ENCODE measurements at regions not wholly inside any gene's neighbourhood (a gene's known extent, or its start where the extent isn't known, plus 50 kb on each side); places are given as distances from the start of the nearest gene placed in this dataset.

- H3K4me3 ChIP-seq (ENCODE audit: low read length in 2 of 2), result no peak overlapping the region
- no peaks in the 10 kb centered on the region for H3K36me3 ChIP-seq (ENCODE audit: control insufficient read depth in 2 of 2, insufficient read depth in 2 of 2, low read length in 2 of 2)
- H3K9ac ChIP-seq (ENCODE audit: low read length in 2 of 2), result no peak overlapping the region
- H3K27me3 ChIP-seq (ENCODE audit: control insufficient read depth in 1 of 2, insufficient read depth in 2 of 2, low read length in 2 of 2), result peaks cover 0 to 12% of the 10 kb centered on the region in 2 donors
- no peak overlapping the region for H3K27ac ChIP-seq (ENCODE audit: low read length)
- H3K9me3 ChIP-seq (ENCODE audit: control insufficient read depth in 2 of 2, low read length in 2 of 2), result peaks cover 0 to 4% of the 10 kb centered on the region in 2 donors
- no peaks in the 10 kb centered on the region for H3K4me1 ChIP-seq (ENCODE audit: control insufficient read depth, insufficient read depth, low read length)
Observed at GRCh38 chr18:78912336-78912735, 67.3 kb upstream of the SALL3 start.

- H3K9me3 ChIP-seq (ENCODE audit: control insufficient read depth in 2 of 2, low read length in 2 of 2), result peaks cover 0 to 4% of the 10 kb centered on the region in 2 donors
- H3K4me1 ChIP-seq (ENCODE audit: control insufficient read depth, insufficient read depth, low read length), result no peaks in the 10 kb centered on the region
- H3K27me3 ChIP-seq (ENCODE audit: control insufficient read depth in 1 of 2, insufficient read depth in 2 of 2, low read length in 2 of 2), result peaks cover 0 to 12% of the 10 kb centered on the region in 2 donors
- no peaks in the 10 kb centered on the region for H3K36me3 ChIP-seq (ENCODE audit: control insufficient read depth in 2 of 2, insufficient read depth in 2 of 2, low read length in 2 of 2)
- H3K27ac ChIP-seq (ENCODE audit: low read length), result no peak overlapping the region
- H3K9ac ChIP-seq (ENCODE audit: low read length in 2 of 2), result no peak overlapping the region
- H3K4me3 ChIP-seq (ENCODE audit: low read length in 2 of 2), result no peak overlapping the region
Observed at GRCh38 chr18:78912844-78913243, 66.8 kb upstream of the SALL3 start.

- Histone ChIP-seq H3K9ac (ENCODE audit: low read length in 2 of 2) (no peak overlapping the region), H3K36me3 (ENCODE audit: control insufficient read depth in 2 of 2, insufficient read depth in 2 of 2, low read length in 2 of 2) (no peaks in the 10 kb centered on the region), H3K27me3 (ENCODE audit: control insufficient read depth in 1 of 2, insufficient read depth in 2 of 2, low read length in 2 of 2) (peaks cover 0 to 12% of the 10 kb centered on the region in 2 donors), H3K9me3 (ENCODE audit: control insufficient read depth in 2 of 2, low read length in 2 of 2) (peaks cover 0 to 4% of the 10 kb centered on the region in 2 donors), H3K4me1 (ENCODE audit: control insufficient read depth, insufficient read depth, low read length) (no peaks in the 10 kb centered on the region), H3K27ac (ENCODE audit: low read length) (no peak overlapping the region), H3K4me3 (ENCODE audit: low read length in 2 of 2) (no peak overlapping the region)
Observed at GRCh38 chr18:78913395-78913794, 66.2 kb upstream of the SALL3 start.

DNA sequence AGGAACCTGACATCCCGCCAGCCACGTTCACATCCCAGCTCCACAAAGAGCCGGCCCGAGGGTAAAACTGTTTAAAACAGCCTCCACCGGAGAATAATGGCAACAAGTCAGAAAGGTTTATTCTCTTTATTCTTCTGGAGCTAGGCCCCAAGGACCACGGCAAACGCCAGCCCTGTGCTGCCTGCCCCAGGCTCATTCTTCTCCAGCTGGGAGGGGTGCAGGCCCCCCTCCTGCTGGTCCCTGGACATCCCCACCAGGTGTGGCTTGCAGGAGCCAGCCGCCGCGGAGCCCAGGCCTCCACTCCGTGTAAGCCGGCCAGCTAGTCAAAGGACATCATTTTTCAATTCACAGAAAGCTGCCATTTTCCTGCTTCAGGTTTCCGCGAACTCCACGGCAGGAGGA is 65.8 kb upstream of the SALL3 start:
- Histone ChIP-seq H3K27ac (ENCODE audit: low read length) (no peak overlapping the region), H3K4me3 (ENCODE audit: low read length in 2 of 2) (no peak overlapping the region), H3K36me3 (ENCODE audit: control insufficient read depth in 2 of 2, insufficient read depth in 2 of 2, low read length in 2 of 2) (no peaks in the 10 kb centered on the region), H3K4me1 (ENCODE audit: control insufficient read depth, insufficient read depth, low read length) (no peaks in the 10 kb centered on the region), H3K9me3 (ENCODE audit: control insufficient read depth in 2 of 2, low read length in 2 of 2) (peaks cover 0 to 4% of the 10 kb centered on the region in 2 donors), H3K27me3 (ENCODE audit: control insufficient read depth in 1 of 2, insufficient read depth in 2 of 2, low read length in 2 of 2) (peaks cover 0 to 12% of the 10 kb centered on the region in 2 donors), H3K9ac (ENCODE audit: low read length in 2 of 2) (no peak overlapping the region)

DNA sequence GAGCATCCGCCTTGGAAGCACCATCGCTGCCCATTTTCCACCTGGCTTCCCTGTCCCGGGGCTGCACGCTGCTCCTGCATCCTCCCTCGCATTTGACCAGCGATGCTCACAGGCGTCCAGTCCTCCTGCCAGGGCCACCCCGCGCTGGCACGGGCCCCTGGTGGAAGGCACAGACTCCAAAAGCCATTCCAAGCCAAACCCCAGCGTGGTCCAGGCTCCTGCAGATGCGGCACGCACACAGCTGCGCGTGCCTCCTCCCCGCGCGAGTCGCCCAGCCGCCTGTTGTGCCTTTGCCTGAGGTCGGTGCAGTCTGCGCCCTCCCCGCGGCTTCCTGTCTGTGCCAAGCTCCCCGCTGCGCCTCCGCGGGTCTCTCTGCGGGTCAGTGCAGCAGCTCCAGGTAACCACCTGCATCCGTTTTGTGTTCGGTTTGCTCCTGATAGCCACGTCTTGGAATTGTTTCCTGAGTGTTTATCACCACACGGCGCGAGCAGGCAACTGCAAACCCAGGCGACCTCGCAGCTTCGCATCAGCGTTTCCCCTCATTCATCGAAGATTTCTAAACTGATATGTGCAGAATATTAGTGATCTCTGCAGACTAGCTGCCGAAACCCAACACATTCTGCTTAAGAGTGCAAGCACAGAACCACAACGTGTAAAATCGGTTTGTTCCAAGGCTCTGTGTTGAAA is 65.2 kb upstream of the SALL3 start:
- Histone ChIP-seq H3K27me3 (ENCODE audit: control insufficient read depth in 1 of 2, insufficient read depth in 2 of 2, low read length in 2 of 2) (peaks cover 0 to 12% of the 10 kb centered on the region in 2 donors), H3K27ac (ENCODE audit: low read length) (no peak overlapping the region), H3K4me3 (ENCODE audit: low read length in 2 of 2) (no peak overlapping the region), H3K9ac (ENCODE audit: low read length in 2 of 2) (no peak overlapping the region), H3K4me1 (ENCODE audit: control insufficient read depth, insufficient read depth, low read length) (no peaks in the 10 kb centered on the region), H3K36me3 (ENCODE audit: control insufficient read depth in 2 of 2, insufficient read depth in 2 of 2, low read length in 2 of 2) (no peaks in the 10 kb centered on the region), H3K9me3 (ENCODE audit: control insufficient read depth in 2 of 2, low read length in 2 of 2) (peaks cover 0 to 4% of the 10 kb centered on the region in 2 donors)

GRCh38 chr18:78915446-78916008 is 64.1 kb upstream of the SALL3 start:
- Histone ChIP-seq H3K9me3 (ENCODE audit: control insufficient read depth in 2 of 2, low read length in 2 of 2) (peaks cover 0 to 4% of the 10 kb centered on the region in 2 donors), H3K4me3 (ENCODE audit: low read length in 2 of 2) (no peak overlapping the region), H3K4me1 (ENCODE audit: control insufficient read depth, insufficient read depth, low read length) (no peaks in the 10 kb centered on the region), H3K9ac (ENCODE audit: low read length in 2 of 2) (no peak overlapping the region), H3K27ac (ENCODE audit: low read length) (no peak overlapping the region), H3K27me3 (ENCODE audit: control insufficient read depth in 1 of 2, insufficient read depth in 2 of 2, low read length in 2 of 2) (peaks cover 0 to 12% of the 10 kb centered on the region in 2 donors), H3K36me3 (ENCODE audit: control insufficient read depth in 2 of 2, insufficient read depth in 2 of 2, low read length in 2 of 2) (no peaks in the 10 kb centered on the region)

DNA sequence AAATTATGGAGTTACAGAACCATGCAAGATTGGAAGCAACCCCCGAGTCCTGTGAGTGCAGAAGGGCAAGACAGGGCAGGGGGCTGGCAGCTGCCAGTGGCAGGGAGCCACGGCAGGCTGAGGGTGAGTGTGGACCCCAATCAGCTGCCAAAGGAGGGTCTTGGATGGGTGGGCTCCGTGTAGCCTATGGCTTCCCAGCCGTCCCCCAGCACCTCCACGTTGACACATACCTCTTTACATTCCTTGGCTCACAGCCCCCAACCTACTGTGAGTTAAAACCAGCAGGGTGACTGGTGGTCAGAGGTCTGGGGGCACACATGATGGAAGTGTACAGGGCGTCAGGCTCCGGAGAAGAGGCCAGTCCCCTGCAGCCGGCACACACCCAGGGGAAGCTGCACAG is 60.9 kb upstream of the SALL3 start:
- no peaks in the 10 kb centered on the region for H3K4me1 ChIP-seq (ENCODE audit: control insufficient read depth, insufficient read depth, low read length)
- H3K27ac ChIP-seq (ENCODE audit: low read length), result no peak overlapping the region
- H3K4me3 ChIP-seq (ENCODE audit: low read length in 2 of 2), result no peak overlapping the region
- peaks cover 0 to 6% of the 10 kb centered on the region in 2 donors for H3K9me3 ChIP-seq (ENCODE audit: control insufficient read depth in 2 of 2, low read length in 2 of 2)
- H3K36me3 ChIP-seq (ENCODE audit: control insufficient read depth in 2 of 2, insufficient read depth in 2 of 2, low read length in 2 of 2), result no peaks in the 10 kb centered on the region
- peaks cover 0 to 7% of the 10 kb centered on the region in 2 donors for H3K27me3 ChIP-seq (ENCODE audit: control insufficient read depth in 1 of 2, insufficient read depth in 2 of 2, low read length in 2 of 2)
- H3K9ac ChIP-seq (ENCODE audit: low read length in 2 of 2), result no peak overlapping the region

GRCh38 chr18:78919956-78920355 is 59.7 kb upstream of the SALL3 start:
- H3K36me3 ChIP-seq (ENCODE audit: control insufficient read depth in 2 of 2, insufficient read depth in 2 of 2, low read length in 2 of 2), result no peaks in the 10 kb centered on the region
- no peak overlapping the region for H3K4me3 ChIP-seq (ENCODE audit: low read length in 2 of 2)
- H3K9me3 ChIP-seq (ENCODE audit: control insufficient read depth in 2 of 2, low read length in 2 of 2), result peaks cover 0 to 7% of the 10 kb centered on the region in 2 donors
- H3K27ac ChIP-seq (ENCODE audit: low read length), result no peak overlapping the region
- no peaks in the 10 kb centered on the region for H3K4me1 ChIP-seq (ENCODE audit: control insufficient read depth, insufficient read depth, low read length)
- no peak overlapping the region for H3K9ac ChIP-seq (ENCODE audit: low read length in 2 of 2)
- peaks cover 0 to under 1% of the 10 kb centered on the region in 2 donors for H3K27me3 ChIP-seq (ENCODE audit: control insufficient read depth in 1 of 2, insufficient read depth in 2 of 2, low read length in 2 of 2)

DNA sequence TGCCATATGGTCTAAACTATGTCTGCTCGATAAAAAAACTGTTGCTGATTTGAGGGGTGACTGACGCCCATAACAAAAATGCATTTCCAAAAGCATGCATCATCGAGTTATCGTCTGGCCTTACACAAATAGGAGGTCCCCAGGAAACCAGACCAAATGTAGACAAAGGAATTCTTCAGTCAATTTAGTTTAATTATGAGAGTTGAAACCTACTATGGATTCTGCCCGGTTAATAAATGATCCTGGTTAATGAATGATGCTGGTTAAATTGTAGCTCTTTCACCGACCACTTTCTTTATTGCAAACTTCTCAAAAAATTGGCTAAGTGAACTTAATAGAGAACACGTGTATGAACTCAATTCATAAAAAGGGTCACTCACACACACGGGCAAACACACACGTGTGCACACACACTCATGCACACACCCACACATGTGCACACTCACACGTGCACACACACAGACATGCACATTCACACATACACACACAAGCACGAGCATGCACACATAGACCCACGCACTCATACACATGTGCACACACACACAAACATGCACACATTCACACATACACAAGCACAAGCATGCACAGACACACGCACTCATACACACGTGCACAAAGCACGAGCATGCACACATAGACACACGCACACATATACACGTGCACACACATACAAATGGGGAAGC is 59.0 kb upstream of the SALL3 start:
- no peaks in the 10 kb centered on the region for H3K36me3 ChIP-seq (ENCODE audit: control insufficient read depth in 2 of 2, insufficient read depth in 2 of 2, low read length in 2 of 2)
- H3K4me3 ChIP-seq (ENCODE audit: low read length in 2 of 2), result no peak overlapping the region
- H3K4me1 ChIP-seq (ENCODE audit: control insufficient read depth, insufficient read depth, low read length), result no peaks in the 10 kb centered on the region
- no peaks in the 10 kb centered on the region for H3K27me3 ChIP-seq (ENCODE audit: control insufficient read depth in 1 of 2, insufficient read depth in 2 of 2, low read length in 2 of 2)
- no peak overlapping the region for H3K27ac ChIP-seq (ENCODE audit: low read length)
- H3K9ac ChIP-seq (ENCODE audit: low read length in 2 of 2), result no peak overlapping the region
- H3K9me3 ChIP-seq (ENCODE audit: control insufficient read depth in 2 of 2, low read length in 2 of 2), result peaks cover 0 to 7% of the 10 kb centered on the region in 2 donors

- Histone ChIP-seq H3K9me3 (ENCODE audit: control insufficient read depth in 2 of 2, low read length in 2 of 2) (peaks cover 0 to 7% of the 10 kb centered on the region in 2 donors), H3K27me3 (ENCODE audit: control insufficient read depth in 1 of 2, insufficient read depth in 2 of 2, low read length in 2 of 2) (no peaks in the 10 kb centered on the region), H3K36me3 (ENCODE audit: control insufficient read depth in 2 of 2, insufficient read depth in 2 of 2, low read length in 2 of 2) (no peaks in the 10 kb centered on the region), H3K4me1 (ENCODE audit: control insufficient read depth, insufficient read depth, low read length) (no peaks in the 10 kb centered on the region), H3K9ac (ENCODE audit: low read length in 2 of 2) (no peak overlapping the region), H3K4me3 (ENCODE audit: low read length in 2 of 2) (no peak overlapping the region), H3K27ac (ENCODE audit: low read length) (no peak overlapping the region)
Observed at GRCh38 chr18:78922856-78923255, 56.8 kb upstream of the SALL3 start.

- H3K4me1 ChIP-seq (ENCODE audit: control insufficient read depth, insufficient read depth, low read length), result no peaks in the 10 kb centered on the region
- no peaks in the 10 kb centered on the region for H3K27me3 ChIP-seq (ENCODE audit: control insufficient read depth in 1 of 2, insufficient read depth in 2 of 2, low read length in 2 of 2)
- no peak overlapping the region for H3K9ac ChIP-seq (ENCODE audit: low read length in 2 of 2)
- H3K36me3 ChIP-seq (ENCODE audit: control insufficient read depth in 2 of 2, insufficient read depth in 2 of 2, low read length in 2 of 2), result no peaks in the 10 kb centered on the region
- H3K27ac ChIP-seq (ENCODE audit: low read length), result no peak overlapping the region
- H3K4me3 ChIP-seq (ENCODE audit: low read length in 2 of 2), result no peak overlapping the region
- peaks cover 0 to 7% of the 10 kb centered on the region in 2 donors for H3K9me3 ChIP-seq (ENCODE audit: control insufficient read depth in 2 of 2, low read length in 2 of 2)
Observed at GRCh38 chr18:78924301-78924700, 55.3 kb upstream of the SALL3 start.

Data from stomach smooth muscle (tissue), 2 donors.